Kasumi-1 (cell line): ENCODE measurements at regions not wholly inside any gene's neighbourhood (a gene's known extent, or its start where the extent isn't known, plus 50 kb on each side); places are given as distances from the start of the nearest gene placed in this dataset.

ENCODE experiments used
- DNase-seq, 2 experiments: peaks; one replicate each; lab custom pipeline; 2025; lab: John Stamatoyannopoulos, UW

DNA sequence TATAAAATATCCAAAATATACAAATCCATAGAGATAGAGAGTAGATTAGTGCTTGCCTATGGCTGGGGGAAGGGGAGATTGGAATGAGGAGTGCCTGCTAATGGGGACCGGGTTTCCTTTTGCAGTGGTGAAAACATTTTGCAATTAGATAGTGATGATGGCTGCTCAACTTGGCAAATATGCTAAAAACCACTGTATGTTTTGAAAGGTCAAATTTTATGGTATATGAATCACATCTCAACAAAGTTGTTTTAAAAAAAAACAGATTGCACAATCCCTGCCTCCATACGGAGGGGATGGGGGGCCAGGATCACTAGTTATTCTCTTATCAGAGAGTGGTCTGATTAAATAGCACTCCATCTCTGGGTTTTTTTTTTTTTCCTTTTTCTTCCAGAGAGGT, 76.9 kb upstream of the RIPOR2 start:
- DNase-seq = no peak

DNA sequence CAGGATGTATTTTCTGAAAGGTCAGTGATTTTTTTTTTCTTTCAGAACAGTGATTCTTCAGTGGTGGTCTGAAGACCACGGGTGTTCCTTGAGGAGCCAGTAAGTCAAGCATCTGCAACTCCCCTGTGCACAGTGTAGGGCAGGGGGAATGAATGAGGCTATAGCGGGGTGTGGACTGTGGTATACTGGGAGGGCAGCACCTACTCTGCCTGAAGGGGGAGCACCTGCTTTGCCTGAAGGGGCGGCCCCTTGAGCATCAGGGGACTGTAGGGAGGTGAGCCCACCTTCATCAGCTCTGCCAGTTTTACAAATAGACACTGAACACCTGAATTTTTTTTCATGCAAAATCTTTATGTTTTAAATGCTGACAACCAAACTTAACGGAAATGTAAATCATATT, 77.5 kb upstream of the RIPOR2 start:
- DNase-seq = no peak

DNA sequence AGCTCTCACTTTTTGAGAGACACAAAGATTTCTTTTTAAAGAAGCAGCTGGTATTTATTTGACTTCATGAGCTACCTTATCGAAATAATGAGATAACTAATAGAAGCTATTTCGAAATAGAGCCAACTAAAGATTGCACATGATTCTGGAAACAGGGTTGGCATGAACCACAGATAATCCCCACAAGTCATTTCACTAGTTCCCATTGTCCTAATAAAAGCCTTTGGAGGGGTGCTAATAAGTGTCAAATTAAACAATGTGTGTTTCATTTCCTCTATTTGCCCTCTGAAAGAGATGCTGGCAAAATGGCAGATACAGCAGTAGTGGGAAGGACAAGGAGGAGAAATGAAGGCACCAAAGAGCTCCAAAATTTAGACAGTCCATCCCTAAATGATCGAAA, 78.6 kb upstream of the RIPOR2 start:
- DNase-seq = no peak

DNA sequence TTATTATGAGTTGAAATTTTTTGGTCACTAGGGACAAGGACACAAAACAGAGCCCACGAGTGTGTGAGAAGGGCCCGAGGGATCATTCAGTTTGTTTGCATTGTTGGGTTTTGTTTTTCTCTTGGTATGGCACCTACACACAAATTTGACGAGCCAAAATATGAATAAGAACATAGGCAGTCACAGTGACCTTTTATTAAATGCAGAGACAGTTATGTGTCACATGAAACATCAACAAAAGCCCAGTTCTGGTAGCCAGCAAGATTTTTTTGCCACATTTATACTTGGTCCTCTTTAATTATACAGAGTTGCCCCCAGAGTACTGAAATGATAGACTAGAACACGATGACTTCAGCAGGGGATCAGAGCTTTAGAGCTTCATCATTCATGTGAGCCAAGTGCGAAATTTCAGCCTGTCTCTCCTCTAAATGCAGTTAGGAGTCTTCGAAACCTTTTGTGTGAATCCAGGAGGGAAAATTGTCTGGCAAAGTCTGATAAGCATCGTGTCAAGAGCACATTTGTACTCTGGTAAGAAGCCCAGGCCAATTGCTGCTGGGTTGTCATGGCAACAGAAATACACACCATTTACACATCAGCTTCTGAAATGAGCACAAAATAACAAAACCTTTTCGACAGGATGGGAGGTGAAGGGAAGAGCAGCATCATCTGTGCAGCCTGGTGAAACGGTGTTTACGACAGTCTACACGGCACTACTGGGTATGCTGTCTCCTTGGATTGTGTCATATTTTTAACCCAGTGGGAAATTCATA, 79.2 kb upstream of the RIPOR2 start:
- no peak for DNase-seq

DNA sequence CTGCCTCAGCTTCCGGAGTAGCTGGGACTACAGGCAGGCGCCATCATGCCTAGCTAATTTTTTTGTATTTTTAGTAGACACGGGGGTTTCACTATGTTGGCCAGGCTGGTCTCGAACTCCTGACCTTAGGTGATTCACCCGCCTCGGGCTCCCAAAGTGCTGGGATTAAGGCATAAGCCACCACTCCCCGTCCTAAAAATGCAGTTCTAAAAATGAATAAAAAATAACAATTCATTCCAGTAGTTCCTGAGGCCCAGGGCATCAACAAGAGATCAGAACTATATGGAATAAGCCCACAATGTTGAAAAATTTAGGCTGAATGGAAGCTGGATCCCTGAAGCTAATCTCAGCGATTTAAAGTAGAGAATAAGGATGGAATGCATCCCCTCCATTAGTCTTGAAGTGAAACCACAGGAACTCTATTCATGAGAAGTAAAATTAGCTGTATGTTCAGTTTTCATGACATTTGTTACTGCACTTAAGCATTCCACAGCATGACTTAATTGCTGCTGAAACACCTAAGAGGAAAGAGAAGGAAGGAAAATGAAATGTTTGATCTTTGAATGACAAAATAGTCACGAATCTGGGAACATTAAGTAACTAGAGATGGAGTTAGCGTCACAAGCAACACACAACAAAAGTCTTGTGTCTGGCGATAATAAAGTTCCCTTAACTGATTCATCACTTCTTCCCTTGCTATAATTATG, 80.4 kb upstream of the RIPOR2 start:
- no peak for DNase-seq

DNA sequence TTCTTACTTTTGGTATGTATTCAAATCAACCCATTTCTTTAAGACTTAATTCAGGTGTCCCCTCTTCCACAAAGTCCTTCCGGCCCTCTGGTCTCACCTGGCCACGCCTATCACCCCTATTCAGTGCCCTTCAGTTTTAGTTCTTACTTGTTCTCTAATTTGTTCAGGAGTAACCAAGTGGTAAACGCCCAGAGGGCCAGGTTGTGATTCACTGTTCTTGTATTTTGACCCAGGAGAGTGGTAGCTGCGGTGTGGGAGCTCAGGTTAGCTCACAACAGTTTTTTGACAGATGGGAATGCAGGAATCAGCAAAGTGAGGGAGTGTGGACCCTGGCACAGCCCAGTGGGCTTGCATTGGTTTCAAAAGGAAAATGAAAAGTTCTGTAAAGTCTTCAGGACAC, 81.7 kb upstream of the RIPOR2 start:
- DNase-seq = no peak

DNA sequence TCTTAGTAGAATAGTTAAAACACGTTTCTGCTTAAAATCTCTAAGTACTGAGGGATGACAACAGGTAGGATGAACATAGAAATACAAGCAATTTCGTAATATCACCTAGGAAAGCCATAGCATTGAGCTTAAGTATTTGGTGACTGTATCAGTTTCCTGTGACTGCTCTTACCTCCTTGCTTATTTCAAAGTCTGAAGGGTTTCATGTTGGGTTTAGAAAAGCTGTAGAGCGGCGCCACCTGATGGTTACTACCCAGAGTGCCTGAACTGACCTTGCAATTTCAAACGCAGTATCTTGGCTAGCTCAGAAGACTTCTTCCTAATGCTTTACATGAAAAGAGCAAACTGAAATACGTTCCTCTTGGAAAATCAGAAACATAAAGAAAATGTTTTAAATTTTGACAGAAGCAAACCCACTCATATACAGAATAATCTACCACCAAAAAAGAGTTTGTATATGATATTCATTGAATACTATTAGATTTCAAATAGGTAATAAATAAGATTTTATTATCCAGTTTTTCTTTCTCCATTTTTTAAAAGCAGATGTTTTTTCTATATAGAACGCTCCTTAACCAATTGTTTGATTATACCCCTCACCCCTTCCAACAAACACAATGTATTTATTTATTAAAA, 82.3 kb upstream of the RIPOR2 start:
- peak; percentile 83 to 89 for DNase-seq

DNA sequence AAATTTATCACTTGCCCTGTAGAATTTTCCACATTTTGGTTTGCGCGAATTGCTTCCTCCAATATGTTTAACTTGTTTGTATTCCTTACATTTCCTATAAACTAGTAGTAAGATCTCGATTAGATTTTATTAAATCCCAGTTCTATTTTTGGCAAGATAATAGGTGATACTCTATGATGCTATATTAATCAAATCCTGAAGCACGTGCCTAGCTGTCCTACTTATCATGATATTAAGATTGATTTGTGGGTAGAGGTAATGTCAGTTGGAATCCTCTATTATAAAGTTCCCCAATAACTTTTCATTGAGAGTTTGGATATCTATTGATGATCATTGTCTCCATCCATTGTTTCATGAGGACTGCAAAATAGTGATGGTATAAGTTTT, 82.8 kb upstream of the RIPOR2 start:
- no peak for DNase-seq

DNA sequence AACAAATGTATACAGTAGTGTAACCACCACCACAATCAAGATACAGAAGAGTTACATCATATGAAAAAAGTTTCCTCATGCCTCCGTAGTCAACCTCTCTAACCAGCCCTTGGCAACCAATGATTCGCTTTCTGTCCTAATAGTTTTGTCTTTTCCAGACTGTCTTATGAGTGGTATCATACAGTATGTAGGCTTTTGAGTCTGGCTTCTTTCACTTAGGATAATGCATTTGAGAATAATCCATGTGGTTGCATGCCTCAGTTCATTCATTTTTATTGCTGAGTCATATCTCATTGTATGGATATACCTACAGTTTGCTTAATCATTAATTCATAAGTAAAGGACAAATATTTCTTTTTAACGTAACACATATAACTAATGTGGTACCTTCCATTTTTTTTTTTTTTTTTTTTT, 86.4 kb upstream of the RIPOR2 start:
- DNase-seq = no peak

DNA sequence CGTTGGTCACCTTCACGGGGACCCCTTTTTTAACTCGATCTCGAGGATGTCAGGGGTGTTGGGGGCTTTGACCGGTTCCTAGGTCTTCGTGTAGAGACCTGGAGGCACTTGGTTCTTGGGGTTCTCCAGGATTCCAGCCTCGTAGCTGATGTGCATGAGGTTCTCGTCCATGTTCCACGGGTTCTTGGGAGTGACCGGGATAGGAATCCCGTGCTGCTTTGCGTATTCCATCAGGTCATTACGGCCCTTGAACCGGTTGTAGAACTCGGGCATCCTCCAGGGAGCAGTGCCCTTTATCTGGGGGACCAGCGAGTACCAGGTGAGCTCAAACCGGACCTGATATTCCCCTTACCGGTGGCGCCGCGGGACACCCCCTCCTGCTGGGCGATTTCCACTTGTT, 88.0 kb upstream of the RIPOR2 start:
- no peak for DNase-seq

DNA sequence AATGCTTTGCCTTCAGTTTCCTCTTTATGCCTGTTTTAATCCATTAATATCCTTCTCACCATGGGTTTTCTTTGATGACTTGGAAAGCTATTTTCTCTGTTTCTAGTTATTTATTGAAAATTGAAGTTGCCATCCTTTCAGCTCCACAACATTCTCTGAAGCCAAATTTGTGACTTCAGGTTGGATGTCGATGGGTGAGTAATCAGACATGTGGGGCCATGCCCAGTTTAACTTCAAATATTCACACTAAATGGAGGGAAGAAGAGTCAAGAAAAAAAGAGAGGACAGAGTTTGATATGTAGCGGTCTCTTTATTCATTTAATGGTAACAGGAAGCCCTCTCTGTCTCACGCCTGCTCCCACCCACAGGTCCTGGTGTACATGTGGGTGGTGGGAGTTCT, 89.1 kb upstream of the RIPOR2 start:
- DNase-seq = no peak

DNA sequence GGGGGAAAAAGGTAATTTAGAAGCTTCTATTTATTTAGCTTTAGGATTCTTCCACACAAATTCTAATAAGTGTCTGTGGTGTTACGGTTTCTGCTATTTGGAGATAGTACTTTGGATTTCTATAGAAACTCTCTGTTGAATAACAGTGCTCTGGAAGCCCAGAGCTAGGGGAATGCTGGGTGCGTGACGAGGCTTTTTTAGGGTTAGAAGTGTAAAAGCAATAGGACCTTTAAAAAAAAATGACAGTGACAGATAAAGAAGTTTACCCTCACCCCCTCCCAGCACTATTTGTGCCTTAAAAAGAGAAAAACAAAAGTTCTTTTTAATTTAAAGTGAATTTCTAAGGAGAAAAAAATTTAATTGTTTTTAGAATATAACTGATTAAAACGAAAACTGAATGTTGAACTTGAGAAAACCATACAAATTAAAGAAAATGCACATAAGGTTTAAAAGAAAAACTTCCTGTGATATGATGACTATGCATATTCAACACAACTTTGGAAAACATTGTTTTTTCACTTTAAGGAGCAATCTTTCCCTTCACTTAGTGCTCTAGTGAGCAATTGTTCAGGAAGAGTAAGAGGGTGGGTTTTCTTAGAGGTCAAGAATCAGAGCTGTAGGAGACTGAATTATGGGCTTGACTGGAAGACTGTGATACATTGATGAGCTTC, 89.6 kb upstream of the RIPOR2 start:
- DNase-seq = no peak

DNA sequence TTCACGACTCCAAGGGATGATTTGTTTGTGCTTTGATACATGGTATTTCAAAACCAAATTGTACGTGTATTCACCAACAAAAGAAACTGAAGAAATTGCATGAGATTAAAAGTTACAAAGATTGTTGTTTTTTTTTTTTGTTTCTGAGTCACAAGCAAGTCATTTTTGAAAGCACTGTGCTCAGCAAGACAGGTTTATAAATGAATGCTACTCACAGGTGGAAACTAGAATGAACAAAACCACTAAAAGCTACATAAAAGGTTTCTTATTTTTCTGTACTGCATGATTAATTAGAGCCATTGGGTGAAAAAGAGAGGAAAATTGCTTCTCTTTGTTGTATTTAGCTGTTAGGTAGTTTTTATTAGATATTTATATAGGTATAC, 90.2 kb upstream of the RIPOR2 start:
- no peak for DNase-seq

DNA sequence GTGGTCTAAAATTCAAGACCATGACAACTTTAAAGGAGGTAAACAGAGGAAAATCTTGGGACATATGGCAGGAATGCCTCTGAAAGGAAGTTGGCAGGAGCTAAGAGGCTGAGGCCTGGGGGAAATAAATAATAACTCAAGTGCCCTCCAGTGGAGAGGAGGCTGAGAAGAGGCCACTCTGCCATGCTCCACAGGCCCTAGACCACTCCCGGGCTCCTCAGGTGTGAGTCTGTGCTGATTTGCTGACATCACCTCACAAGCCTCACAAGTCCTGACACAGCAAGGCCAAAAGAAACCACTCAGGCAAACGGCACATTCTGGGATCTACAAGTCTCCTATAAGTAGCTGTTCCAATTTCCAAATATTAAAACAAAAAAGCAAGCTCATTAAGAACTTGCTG, 91.0 kb upstream of the RIPOR2 start:
- DNase-seq = no peak

DNA sequence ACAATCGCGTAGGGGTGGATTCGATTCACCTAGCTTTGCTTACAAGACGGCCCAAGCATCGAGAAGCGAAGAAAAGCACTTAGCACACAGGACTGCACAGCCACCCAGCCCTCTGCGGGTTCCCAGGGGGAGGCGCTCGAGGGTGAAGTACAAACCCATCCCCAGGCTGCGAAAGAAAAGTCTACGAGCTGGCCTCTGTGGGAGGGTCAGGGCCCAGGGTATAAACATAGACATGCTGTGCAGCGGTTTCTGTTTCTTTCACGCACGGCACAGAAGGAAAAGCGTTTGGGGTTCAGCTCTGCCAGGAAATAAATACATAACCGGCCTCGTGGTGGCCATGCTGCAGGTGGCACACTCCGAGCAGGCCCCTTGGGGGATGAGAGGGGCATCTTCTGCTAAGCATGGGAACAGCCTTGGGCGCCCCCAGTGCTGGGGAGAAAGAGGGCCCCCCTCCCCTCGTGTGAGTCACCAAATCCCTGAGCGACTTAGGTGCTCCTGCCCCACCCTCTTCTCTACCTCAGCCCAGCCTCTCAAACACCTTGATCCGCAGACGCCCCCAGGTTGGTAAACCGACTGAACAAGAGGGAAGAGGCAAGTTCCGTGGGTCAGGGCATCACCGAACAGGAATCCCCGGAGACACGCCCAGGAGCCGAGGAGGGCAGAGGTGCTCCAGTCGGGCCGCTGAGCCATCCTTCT, 91.6 kb upstream of the RIPOR2 start:
- peak in 1 of 2 experiments; percentile 18 for DNase-seq

DNA sequence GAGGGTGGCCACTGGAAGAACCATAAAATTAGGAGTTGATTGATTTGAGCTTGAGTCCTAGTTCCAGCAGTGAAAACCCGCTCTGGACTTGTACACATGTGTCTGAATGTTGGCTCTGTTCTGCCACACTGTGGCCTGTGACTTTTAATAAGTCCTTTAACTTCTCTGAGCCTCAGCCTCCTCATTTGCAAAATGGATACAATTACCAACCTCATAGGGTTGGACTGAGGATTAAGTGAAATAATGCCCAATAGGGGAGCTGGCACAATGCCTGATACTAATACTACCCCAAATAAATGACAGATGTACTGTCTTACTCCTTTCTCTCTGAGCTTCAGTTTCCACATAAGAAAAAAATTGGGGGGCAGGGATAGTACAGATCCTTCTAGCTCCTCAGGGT, 92.6 kb upstream of the RIPOR2 start:
- no peak for DNase-seq

DNA sequence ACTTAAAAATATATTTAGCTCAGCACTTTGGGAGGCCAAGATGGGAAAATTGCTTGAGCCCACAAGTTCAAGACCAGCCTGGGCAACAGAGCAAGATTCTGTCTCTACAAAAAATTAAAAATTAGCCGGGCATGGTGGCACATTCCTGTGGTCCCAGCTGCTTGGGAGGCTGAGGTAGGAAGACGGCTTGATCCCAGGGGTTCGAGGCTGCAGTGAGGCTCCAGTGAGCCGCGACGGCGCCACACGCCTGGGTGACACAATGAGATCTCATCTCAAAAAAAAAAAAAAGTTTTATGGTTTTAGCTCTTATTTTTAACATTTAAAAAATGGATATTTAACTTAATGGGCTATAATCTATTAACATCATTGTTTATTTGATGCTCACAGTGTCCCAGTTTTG, 97.2 kb upstream of the RIPOR2 start:
- DNase-seq = no peak

DNA sequence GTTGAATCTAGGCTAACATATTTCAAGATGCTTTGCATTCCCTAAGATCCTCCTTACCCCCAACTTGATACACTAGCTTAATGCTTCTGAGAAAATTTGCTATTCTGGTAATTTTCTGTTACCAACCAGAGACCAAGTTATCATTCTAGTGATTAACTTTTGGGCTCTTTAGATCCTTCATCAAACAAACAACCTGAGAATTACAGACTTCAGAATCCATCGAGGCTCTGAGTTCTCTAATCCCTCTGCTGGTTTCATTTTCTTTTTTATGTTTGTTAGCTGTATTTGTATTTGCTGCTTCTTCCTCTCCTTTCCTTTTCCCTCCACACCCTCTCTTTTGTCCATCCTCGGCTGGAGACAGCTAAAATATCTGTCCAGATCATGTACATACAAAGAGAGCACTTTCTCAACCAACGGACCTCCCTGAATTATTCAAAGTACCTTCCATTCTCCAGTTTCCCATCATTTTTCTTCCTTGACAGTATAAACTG, 98.7 kb upstream of the RIPOR2 start:
- DNase-seq = no peak

DNA sequence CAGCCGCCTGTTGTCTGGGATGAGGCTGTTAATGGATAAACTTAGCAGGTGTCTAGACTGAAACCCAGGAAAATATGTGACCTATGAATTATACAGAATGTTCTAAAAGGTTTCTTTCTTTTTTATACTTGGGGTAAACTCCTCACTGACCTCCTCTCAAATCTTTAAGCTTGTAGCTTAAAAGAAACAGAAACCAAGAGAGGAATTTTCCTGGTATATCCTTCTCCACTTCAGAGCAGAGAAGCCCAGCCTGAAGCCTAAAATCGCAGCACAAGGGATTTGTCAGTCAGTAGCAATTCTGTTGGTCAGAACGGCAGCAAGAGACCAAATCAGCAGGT, 99.4 kb upstream of the RIPOR2 start:
- no peak for DNase-seq

DNA sequence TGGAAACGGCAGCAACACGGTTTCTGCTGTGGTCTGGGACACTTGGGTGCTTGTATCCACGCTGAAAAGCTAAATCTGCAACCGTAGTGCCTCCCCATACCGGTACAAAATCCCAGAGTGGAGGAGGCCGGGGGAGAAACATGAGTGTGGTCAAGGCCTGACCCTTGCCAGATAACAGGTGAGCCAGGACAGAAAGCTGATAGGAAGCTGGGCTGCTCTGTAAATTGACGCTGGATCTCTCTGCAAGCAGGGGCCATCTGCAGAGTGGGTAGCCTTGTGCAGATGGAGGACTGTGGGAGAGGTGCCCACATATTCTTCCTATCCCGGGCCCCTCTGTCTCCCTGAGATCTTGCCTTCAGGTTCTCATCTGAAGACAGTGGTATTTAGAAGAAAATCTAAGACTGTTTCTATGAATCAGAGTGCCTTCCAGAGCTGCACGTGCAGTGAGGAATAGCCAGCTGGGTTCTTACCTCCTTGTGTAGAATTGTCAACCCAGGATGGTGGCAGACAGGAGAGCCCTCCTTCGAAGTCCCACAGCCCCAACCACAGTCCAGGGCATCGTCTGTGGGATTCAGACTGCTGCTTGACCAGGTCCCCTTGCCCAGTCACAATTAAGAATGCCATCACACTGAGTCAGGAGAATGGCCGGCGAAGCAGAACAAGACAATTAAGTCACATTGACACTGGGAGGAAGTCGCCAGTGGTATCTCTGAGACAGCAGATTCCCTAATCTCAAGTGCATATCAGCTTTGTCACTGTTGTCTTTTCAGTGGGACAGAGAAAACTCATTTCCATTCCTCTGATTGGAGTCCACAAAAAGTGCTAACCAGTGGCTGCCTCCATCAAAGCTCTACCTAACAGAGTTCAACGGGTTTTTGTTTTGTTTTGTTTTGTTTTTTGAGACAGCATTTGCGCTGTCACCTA, 100.0 kb upstream of the RIPOR2 start:
- DNase-seq = no peak

DNA sequence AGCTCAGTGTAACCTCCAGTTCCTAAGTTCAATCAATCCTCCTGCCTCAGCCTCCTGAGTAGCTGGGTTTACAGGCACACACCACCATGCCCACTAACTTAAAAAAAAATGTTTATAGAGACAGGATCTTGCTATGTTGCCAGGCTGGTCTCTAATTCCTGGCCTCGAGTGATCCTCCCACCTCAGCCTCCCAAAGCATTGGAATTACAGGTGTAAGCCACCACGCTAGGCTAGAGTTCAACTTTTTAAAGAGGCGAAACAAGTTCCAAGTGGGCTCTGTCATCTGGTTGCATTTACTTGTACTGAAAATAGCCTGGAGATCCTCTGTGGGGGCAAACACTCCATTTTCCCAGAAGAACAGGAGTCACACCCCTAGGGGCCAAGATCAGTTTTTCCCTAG, 100.7 kb upstream of the RIPOR2 start:
- no peak for DNase-seq
